NCI-H1417 (cell line): ENCODE measurements at regions not wholly inside any gene's neighbourhood (a gene's known extent, or its start where the extent isn't known, plus 50 kb on each side); places are given as distances from the start of the nearest gene placed in this dataset.

Experiments
- DNase-seq, 3 experiments: peaks; one replicate each; lab custom pipeline; 2025; lab: John Stamatoyannopoulos, UW

DNA sequence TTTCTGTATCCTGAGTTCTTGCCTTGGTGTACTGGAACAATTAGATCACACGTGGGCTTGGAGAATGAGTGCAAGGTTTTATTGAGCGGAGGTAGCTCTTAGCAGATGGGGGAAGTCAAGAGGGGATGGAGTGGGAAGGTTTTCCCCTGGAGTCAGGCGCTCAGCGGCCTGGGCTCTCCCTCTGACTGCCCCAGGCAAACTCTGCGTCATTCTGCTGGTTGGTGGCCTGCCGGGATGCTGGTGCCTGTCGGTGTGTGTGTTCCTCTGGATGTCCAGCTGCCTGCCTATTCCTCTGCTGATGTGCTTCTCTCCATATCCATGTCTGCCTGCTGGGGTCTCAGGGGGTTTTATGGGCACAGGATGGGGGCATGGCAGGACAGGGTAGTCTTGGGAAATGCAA, 111.0 kb downstream of the TRIB2 start:
- no peak for DNase-seq

- DNase-seq = no peak
These were observed 112.2 kb downstream of the TRIB2 start for GRCh38 chr2:12828980-12829379.

DNA sequence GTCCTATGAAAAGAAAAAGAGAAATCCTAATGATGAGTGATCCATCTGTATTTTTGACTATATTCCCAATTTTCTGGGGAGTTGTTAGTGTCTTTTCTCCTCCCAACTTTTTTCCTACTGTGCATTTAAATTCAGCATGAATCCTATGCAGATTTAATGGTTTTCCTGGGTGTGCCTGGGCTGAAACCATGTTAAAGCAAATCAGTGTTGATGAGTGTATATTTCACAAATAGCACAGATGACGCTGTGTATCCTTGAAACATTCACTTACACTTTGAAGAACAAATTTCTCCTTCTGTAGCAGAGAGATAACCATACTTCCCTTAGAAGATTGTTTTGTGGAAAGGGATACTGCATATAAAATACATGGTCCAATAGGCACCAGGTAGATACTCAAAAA, 114.3 kb downstream of the TRIB2 start:
- DNase-seq = no peak

GRCh38 chr2:12834239-12834638, 117.5 kb downstream of the TRIB2 start:
- no peak for DNase-seq

- DNase-seq = no peak
These were observed 119.0 kb downstream of the TRIB2 start for GRCh38 chr2:12835733-12836132.

DNA sequence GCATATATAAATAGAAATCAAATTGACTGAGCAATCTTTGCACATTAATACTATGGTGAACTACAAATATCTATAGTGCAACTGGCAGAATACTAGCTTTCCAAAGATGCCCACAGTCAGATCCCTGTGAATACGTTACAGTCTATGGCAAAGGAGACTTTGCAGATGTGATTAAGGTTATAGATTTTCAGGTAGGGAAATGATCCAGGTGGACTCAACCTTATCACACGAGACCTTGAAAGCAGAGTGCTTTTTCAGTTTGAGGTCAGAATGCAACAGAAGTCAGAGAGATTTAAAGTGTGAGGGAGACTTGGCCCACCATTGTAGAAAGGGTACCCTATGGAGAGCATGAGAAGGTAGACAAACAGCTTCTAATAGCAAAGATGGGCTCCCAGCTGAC, 122.6 kb downstream of the TRIB2 start:
- no peak for DNase-seq

DNA sequence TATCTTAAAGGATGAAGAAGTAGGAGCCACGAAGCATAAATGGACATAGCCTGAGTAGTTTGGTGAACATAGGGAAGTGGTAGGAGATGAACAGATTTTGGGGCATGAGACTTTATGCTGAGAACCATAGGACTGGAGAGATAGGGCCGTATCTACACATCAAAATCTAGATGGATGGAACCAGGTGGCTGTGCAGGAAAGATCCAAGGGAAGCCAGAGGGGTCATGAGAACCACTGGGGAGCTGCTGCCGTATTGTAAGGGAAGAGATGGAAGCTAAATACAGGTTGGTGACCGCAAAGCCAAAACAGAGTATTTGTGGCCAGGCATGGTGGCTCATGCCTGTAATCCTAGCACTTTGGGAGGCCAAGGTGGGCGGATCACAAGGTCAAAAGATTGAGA, 124.3 kb downstream of the TRIB2 start:
- DNase-seq = no peak

GRCh38 chr2:12842917-12843316, 126.2 kb downstream of the TRIB2 start:
- DNase-seq = no peak

- DNase-seq = no peak
These were observed 127.8 kb downstream of the TRIB2 start for GRCh38 chr2:12844511-12844910.

DNA sequence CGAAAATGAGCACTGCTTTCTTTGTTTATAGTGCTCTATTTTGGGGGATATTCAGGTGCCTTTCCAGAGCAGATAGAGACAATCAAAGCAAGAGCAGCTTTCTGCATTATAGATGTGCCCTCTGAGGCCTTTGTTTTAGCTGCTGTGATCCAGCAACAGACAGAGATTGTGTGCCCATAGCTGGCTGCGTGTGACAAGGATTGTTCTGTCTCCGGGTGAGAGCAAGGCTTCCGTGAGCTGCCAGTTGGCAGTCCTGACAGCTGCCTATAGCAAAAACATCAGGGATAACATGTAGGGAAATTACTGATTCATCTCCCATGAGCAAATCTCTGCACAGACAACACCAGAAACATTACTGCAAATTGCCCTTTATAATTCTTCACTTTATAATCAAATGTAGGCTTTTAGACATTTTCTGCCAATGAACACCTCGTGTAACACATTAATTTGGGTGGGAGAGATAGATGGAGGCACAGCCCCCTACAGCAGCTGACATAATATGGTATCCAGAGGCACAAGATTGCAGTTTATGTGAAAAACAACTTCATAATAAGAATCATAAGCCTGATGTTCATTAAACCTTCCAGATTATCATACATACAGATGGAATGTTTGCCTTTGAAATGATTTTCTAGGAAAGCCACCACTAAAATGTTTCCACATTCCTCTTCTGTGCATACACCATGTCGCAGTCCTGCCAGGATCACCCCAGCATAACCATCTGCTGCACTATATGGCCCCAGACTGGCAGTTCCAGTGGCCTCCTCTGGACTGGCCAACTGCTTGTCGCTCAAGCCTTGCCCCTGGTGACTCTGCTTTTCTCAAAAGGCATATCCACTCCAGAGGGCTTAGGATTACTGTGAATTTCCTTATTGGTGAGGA, 131.2 kb downstream of the TRIB2 start:
- no peak for DNase-seq

DNA sequence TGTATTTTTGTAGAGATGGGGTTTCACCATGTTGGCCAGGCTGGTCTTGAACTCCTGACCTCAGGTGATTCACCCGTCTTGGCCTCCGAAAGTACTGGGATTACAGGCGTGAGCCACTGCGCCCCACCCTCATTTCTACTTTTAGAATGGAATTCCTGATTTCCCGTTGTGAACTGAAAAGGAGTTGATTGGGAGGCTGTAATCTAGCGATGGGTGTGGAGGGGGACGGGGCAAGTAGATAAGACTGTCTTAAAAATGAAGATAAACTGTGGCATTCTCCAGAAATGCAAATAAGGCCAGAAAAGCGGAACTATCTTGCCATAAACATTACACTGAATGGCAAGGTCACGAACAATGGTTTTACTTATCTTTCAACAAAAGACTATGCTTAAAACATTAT, 135.4 kb downstream of the TRIB2 start:
- DNase-seq = no peak

DNA sequence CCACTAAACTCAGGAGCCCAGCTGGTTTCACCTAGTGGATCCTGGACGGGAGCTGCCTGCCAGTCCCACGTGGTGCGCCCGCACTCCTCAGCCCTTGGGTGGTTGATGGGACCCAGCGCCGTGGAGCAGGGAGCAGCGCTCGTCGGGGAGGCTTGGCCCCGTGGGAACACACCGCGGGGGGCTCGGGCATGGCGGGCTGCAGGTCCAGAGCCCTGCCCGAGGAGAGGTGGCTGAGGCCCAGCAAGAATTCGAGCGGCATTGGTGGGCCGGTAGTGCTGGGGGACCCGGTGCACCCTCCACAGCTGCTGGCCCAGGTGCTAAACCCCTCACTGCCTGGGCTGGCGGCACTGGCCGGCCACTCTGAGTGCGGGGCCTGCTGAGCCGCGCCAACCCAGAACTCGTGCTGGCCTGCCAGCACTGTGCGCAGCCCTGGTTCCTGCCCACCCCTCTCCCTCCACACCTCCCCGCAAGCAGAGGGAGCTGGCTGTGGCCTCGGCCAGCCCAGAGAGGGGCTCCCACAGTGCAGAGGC, 137.3 kb downstream of the TRIB2 start:
- DNase-seq = no peak

GRCh38 chr2:12855508-12855907, 138.8 kb downstream of the TRIB2 start:
- no peak for DNase-seq

DNA sequence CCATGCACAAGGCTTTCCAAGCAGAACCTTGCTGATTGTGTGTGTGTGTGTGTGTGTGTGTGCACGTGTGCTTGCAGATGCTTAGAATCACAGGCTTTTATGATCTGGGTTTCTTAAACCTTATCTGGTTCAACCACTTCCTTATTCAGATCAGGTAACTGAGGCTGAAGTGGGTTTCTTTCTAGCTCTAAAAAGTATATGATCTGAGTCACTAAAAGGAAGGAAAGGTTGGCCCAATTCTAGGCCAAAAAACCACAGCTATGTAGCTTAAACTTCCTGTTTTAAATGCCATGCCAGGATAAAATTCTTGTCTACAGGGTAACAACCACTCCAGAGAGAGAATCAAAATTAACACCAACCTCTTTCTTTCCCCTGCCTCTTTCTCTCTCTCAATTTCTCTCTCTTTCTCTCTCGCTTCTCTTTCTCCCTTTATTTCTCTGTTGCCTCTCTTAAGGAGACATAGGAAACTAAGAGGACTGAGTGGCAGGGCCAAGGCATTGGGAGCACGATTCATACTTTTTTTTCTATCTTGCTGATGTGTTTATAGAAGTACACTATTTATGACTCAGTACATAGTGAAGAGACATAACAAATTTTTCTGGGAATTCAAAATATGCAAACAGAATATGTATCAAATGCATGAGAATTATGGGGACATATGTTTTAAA, 140.3 kb downstream of the TRIB2 start:
- no peak for DNase-seq

DNA sequence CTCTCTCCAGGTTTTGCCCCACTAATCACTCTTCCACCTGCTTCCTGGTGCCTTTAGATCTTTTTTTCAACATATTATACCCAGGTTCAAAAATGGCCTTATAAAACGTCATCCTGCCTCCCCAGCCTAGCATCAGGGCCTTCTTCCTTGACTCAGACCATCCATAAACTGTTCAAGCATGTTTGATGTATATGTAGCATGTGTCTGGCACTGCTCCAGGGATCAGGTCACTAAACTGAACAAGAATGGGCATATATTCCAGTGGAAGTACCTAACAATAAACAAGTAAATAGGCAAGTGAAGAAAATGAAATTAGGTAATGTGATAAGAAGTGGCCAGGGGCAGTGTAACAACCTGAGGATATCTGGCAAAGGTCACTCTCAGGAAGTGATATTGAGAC, 141.2 kb downstream of the TRIB2 start:
- no peak for DNase-seq

- no peak for DNase-seq
These were observed 142.1 kb downstream of the TRIB2 start for GRCh38 chr2:12858786-12859185.

DNA sequence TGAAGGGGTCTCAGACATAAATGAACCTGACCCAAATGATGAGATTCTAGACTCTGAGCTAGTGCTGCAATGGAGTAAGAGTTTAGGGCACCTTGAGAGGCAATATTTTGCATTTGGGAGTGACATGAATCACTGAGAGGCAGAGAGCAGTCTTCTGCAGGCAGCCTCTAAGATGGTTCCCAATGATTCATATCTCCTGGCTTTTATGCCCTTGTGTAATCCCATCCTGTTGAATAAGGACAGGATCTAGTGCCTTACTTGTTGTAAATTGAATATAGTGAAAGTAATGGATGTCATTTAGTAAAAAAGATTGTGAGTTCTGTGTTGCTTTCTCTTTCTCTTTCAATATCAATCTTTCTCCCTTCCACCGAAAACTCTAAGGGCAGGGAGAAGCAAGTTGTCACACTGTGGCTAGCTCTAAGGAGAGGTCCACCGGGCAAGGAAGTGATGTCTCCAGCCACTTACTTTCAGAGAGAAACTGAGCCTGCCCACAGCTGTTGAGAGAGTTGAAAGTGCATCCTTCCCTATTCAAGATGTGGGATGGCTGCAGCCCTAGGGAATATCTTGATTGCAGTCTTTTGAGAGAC, 144.7 kb downstream of the TRIB2 start:
- DNase-seq = no peak

GRCh38 chr2:12862541-12862940, 145.8 kb downstream of the TRIB2 start:
- no peak for DNase-seq

- no peak for DNase-seq
These were observed 147.2 kb downstream of the TRIB2 start for GRCh38 chr2:12863937-12864336.

DNA sequence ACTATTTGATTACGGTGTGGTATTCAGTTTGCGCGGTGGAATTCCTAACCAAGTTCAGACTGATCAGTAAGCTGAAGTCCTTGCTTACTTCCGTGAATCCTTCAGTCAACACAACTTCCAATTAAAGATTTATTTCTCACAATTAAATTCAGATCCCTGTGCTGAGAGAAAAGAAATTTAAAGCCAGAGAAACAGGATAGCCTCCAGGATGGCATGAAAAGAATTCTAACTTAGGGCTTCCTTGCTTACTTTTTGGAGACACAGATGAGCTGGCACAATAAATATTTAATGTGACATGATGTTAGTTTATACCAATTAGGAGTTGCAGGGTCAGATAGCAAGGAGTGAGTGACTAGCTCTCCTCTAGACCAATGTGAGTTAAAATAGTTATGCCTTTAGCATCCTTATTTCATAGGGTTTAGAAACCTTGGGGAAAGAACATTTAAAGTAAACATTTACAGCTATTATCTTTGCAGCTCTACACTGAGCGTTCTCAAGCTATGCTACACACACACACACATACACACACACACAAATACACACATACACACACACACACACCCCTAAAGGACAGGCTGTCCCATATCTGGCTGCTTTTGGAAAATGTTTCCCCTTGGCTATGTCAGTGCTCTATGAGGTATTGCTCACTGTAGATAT, 151.0 kb downstream of the TRIB2 start:
- no peak for DNase-seq

GRCh38 chr2:12870692-12871091, 154.0 kb downstream of the TRIB2 start:
- no peak for DNase-seq

- DNase-seq = no peak
These were observed 155.1 kb downstream of the TRIB2 start for GRCh38 chr2:12871694-12872315.
